ENCODE measurements at regions not wholly inside any gene's neighbourhood (a gene's known extent, or its start where the extent isn't known, plus 50 kb on each side); places are given as distances from the start of the nearest gene placed in this dataset.

GRCh38 chr1:199040076-199040905, 401.5 kb downstream of the PTPRC start:
- no peak for DNase-seq

GRCh38 chr1:199041173-199041914, 402.5 kb downstream of the PTPRC start:
- DNase-seq: no peak

GRCh38 chr1:199042193-199042592, 403.4 kb downstream of the PTPRC start:
- no peak for DNase-seq

GRCh38 chr1:199044191-199044590, 405.4 kb downstream of the PTPRC start:
- no peak for DNase-seq

- DNase-seq: no peak
Measured at GRCh38 chr1:199046618-199047017, 407.8 kb downstream of the PTPRC start.

GRCh38 chr1:199054694-199055093, 415.9 kb downstream of the PTPRC start:
- DNase-seq: no peak

GRCh38 chr1:199057322-199057721, 418.5 kb downstream of the PTPRC start:
- no peak for DNase-seq

GRCh38 chr1:199058281-199058680, 419.4 kb downstream of the PTPRC start:
- no peak for DNase-seq

GRCh38 chr1:199064971-199065370, 426.1 kb downstream of the PTPRC start:
- DNase-seq: no peak

- no peak for DNase-seq
Measured at GRCh38 chr1:199067483-199067882, 428.6 kb downstream of the PTPRC start.

- DNase-seq: no peak
Measured at GRCh38 chr1:199071080-199071479, 432.2 kb downstream of the PTPRC start.

- no peak for DNase-seq
Measured at GRCh38 chr1:199073166-199073565, 434.3 kb downstream of the PTPRC start.

GRCh38 chr1:199075792-199076191, 437.0 kb downstream of the PTPRC start:
- DNase-seq: no peak

- no peak for DNase-seq
Measured at GRCh38 chr1:199079994-199080393, 441.2 kb downstream of the PTPRC start.

- DNase-seq: no peak
Measured at GRCh38 chr1:199081739-199082138, 442.9 kb downstream of the PTPRC start.

GRCh38 chr1:199082778-199083389, 444.0 kb downstream of the PTPRC start:
- DNase-seq: peak in 18 of 56 donors; percentile 1 to 49 (median 12)

- peak in 33 of 56 donors; percentile 3 to 92 (median 32) for DNase-seq
Measured at GRCh38 chr1:199083680-199084079, 444.8 kb downstream of the PTPRC start.

- DNase-seq: peak in 2 of 56 donors; percentile 1 to 5
Measured at GRCh38 chr1:199084293-199084692, 445.5 kb downstream of the PTPRC start.

- DNase-seq: no peak
Measured at GRCh38 chr1:199085903-199086302, 447.1 kb downstream of the PTPRC start.

GRCh38 chr1:199087144-199087543, 448.3 kb downstream of the PTPRC start:
- no peak for DNase-seq

GRCh38 chr1:199089393-199090122, 450.7 kb downstream of the PTPRC start:
- DNase-seq: no peak
